Activated CD4-positive, alpha-beta T cell treated with anti-CD3 and anti-CD28 coated beads for 1 hour (primary cell): ENCODE measurements at regions not wholly inside any gene's neighbourhood (a gene's known extent, or its start where the extent isn't known, plus 50 kb on each side); places are given as distances from the start of the nearest gene placed in this dataset.

ENCODE experiments used
- DNase-seq: peaks from one replicate; pipeline ENCODE4 v3.0.0-alpha.2; 2020

DNA sequence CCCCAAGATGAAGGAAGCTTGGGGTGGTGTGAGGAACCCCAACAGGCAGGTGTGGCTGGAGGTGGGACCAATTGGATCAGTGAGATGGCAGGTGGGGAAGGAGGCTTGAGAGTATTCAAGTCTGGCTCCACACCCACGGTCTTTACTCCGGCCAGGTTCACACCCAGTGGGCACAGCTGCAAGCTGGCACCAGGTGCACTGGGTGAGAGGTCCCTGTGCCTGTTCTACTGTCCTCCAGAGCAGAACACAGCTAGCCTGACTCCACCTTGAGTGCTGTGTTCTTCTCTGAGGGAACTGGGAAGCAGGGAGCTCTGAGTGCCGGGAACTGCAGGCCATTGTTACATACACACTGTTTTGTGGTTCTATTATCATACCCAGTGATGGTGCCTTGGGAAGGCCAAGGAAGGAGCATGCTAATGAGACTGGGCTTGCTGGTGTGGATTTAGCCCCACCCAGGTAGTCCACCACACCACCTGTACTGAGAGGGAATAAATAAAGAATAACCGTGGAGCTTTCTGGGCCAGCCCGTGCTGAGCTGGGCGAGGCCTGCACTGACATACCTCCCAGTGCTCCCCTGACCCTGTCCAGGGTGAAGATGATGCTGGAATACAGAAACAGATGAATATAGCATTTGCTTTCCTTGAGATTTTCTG, 93.4 kb downstream of the ABHD5 start:
- no peak for DNase-seq

GRCh38 chr3:43784640-43785011, 93.9 kb downstream of the ABHD5 start:
- DNase-seq: no peak

DNA sequence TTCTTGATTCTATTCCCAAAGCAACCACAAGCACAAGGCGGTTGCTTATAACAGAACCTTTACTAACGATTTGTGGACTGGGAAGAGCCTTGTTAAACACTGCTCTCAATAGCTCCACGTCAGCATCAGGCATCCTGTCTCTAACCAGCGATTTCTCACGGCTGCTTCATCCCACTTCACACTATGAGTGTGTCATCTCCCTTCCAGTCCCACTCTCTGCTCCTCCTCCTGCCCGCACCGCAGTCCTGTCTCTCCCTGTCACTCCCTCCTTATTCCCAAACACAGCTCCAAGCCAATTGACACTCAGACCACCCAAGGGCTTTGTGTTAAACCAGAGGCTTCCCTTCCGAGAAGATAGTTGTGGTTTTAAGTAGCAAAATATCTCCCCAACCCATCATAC, 94.8 kb downstream of the ABHD5 start:
- DNase-seq: no peak

DNA sequence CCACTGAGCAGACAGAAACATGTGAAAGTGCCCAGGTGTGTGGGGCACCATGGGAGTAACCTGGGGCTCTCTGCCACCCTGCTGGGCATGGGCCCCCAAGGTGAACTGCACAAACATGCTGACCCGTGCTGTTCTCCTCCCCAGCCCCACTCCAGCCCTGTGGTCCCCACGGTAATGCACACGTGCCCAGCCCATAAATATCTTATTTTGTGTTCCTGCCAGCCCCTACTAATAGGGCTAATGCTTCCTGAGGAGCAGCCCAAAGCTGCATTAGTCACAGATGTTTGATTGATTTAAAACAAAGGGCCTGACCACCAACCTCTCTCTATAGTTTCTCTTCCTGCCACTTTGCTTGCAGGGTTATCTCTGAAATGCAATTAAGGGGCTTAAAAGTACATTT, 95.4 kb downstream of the ABHD5 start:
- DNase-seq: no peak

DNA sequence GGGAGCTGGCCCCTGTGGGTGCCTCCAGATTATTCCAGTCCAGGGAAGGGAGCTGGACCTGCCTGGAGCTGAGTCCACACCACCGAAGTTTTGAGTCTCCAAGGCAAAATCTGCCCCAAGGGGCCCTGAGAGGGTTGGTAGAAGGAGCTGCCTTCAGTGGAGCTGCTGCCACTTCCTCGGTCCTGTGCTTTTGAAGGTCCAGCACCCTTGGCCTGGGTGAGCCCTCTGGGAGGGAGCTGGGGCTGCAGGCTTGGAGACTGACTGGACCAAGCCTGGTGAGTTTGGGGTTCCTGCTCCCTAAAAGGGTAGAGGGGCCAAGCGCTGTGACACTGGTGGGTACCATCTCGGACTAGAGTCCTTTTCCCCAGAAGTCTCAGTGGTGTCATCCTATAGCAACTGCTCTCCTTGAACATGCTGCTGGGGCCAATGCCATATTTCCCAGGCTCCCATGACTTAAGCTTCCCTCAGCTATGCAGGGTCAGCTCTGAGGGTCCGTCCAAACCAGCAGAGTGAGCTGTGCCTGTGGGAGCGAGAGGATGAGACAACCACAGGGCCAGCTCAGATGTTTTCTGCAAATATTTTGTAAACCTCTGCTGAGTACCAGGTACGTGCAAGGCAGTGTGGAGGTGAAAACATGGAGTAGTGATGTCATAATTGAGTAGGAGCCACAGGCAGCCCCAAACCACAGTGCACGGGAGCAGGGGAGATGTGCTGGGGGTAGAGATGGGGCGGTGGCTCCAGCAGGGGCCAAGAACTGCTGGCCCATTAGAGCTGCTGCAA, 96.0 kb downstream of the ABHD5 start:
- DNase-seq: no peak

DNA sequence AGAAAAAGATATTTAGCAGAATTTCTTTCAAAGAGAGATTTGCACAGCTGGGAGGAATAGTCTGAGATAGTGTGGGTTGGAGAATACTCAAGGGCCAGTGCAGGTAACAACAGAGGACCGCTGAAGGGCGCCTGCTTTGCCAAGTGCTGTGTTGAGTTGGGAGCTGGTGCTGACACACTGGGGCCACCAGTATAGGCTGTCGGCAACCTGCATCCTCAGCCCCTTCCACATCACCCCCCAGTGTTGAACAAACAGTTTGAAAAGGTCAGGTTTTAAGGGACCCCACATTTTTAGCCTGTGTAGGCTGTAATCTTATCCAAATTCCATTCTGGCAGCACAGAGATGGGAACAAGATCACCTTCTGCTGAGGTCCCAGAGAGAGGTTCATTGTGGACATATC, 96.6 kb downstream of the ABHD5 start:
- no peak for DNase-seq

DNA sequence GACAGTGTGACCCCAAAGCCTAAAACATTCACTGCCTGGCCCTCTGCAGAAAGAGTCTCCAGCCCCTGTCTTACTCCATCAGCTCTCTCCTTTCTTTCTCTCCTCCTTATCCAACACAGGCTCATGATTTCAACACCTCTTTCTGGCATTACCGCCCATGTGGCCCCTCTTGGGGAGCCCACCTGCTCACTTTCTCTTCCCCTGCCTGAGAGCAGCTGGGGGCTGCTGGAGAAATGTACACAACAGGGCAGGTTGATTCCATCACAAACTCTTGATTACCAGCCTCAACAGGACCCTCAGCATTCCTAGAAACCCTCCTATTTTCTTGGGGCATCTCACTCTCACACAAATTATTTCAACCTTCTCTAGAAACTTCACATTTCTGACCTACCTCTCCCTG, 98.3 kb downstream of the ABHD5 start:
- no peak for DNase-seq

DNA sequence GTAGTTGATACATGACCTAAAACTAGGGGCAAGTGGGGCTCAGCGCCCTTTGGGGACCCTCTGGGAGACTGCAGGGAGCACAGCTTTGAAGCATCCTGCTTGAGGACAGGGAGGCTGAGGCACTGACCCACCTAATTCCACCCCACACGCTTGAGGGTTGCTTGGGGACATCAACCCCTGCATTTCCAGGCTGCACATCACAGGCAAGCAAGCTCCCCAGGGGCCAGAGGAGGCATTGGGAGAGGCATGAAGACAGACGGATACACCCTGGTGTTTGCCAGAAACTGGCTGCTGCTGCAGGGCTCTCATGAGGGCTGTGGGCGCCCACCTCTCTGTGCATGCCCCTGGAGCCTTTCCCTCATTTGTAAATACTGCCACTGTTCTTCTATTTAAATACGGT, 99.3 kb downstream of the ABHD5 start:
- DNase-seq: no peak

DNA sequence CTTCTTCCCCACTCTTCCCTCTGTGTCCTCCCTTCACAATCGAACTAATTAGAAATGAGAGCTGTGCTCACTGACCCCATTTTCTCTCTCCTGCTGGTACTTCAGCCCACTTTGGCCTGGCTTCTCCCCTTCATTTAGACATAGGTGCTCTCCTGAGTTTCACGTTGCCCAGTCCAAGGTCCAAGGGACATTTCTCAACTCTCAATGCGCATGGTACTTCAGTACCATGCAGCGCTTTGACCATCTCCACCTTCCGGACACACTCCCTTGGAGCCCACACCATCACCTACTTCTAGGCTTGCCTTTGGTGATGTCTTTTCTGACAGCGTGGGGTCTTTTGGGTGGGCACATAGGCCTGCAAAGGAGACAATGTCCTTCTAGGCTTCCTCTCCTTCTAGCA, 99.7 kb downstream of the ABHD5 start:
- no peak for DNase-seq

GRCh38 chr3:43791246-43791645, 100.5 kb downstream of the ABHD5 start:
- no peak for DNase-seq

GRCh38 chr3:43792904-43793303, 102.2 kb downstream of the ABHD5 start:
- DNase-seq: no peak

DNA sequence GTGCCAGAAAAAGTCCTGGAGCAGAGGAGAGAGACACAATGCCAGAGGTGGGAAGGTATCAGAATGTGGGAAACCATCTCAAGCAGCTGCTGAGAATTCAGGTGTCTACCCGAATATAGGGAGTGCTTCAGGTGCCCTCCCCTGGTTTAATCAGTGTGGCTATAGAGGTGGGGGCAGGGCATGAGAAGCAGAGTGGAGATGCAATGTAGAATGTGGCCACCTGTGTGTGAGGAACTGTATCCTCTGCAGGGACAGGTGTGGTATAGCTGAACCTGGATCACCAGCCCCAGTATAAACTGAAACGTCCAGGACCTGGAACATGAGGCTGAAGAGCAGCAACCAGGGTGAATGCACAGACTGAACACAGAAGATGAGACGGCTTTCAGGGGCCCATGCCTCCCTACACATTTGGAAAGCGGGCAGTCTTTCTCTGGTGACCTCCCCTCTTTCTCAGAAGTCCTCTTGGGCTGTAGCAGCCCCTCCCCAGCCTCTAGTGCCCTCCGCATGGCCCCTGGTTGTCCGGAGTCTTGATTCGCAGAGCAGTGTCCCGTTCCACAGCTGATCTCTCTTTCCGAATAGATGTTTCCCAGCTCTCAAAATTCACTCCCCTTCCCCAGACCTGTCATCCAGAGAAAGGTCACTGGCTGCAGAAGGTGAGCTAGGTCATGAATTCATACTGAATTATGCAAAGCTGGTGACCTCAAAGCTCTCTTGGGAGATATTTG, 103.1 kb downstream of the ABHD5 start:
- DNase-seq: no peak

DNA sequence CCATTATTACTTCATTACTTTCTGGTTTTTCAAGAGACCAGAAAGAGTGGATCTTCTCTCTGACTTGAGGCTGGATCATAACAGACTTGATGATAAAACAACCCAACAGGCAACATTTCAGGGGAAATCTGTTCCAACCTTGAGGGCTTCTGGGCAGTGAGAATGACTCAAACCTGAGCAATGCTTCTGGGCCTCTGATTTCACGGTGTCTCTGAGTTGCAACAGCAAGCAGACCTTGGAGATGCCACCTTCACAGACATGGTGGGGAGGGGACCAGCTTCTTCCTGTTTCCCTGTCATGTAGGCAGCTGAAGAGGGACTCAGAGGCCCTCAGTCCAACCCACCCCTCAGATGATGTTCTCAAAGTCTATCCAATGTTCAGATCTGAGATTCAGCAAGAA, 104.0 kb downstream of the ABHD5 start:
- no peak for DNase-seq

- no peak for DNase-seq
Observed at GRCh38 chr3:43795491-43795890, 104.8 kb downstream of the ABHD5 start.

DNA sequence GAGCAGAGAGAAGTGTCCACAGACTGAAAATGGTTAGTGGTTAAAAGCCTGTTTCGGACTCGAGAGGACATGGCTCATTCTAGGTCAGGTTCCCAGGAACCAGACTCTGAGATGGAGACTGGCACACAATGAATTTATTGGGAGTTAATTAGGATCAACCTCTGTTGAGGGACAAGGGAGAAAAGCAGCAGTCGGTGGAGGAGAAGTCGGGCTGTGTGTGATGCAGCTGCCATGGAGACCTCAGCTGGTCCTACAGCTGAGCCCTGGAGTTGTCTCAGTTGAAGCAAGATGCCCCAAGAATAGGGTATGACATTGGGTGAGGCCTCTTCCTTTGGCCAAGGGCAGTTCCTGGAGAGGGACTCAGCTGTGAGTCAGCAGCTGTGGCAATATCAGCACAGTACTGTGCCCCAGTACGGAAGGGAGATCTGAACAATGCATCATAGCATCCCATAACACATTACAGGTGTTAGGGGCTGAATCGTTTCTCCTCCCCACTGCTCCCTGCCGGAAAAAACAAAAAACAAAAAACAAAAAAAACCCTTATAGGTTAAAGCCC, 105.4 kb downstream of the ABHD5 start:
- DNase-seq: no peak

DNA sequence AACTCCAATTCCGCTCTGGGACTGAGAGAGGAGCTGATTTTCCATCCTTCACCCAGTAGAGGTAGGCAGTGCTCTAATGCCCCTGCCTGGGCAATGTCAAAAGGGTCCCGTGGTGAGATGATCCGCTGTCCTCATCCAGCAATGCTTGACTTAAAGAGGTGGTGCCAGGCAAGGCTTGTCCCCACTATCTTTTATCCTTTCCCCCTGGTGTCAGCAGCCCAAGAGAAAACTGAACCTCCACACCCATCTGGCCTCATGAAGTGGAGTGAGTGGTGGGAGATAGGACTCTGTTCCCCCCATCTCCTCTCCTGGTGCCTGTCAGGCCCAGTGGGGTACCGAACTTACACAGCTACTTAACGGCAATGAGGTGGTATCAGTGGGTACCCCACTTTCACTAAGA, 107.1 kb downstream of the ABHD5 start:
- DNase-seq: no peak

GRCh38 chr3:43810797-43811196, 120.1 kb downstream of the ABHD5 start:
- no peak for DNase-seq

DNA sequence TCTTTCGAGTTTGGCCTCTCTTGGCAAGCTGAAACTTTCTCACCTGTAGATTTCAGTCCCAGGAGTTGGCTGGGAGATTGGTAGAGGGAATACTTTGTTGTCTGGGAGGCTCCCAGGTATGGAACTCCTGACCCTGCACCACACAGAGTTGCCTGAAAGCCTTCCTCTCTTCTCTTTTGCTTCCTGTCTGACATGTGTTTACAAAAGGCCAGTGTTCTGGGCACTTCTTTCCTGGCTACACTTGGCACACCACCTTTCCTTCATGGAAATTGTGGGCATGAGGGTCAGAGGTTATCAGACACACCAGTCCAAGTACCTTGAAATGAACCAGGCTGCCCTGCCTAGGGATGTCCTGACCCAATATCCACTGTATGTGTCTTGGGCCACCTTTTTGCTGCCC, 123.7 kb downstream of the ABHD5 start:
- no peak for DNase-seq

GRCh38 chr3:43816372-43816771, 125.6 kb downstream of the ABHD5 start:
- DNase-seq: no peak

- no peak for DNase-seq
Observed at GRCh38 chr3:43817064-43817463, 126.3 kb downstream of the ABHD5 start.

- no peak for DNase-seq
Observed at GRCh38 chr3:43817825-43818224, 127.1 kb downstream of the ABHD5 start.

DNA sequence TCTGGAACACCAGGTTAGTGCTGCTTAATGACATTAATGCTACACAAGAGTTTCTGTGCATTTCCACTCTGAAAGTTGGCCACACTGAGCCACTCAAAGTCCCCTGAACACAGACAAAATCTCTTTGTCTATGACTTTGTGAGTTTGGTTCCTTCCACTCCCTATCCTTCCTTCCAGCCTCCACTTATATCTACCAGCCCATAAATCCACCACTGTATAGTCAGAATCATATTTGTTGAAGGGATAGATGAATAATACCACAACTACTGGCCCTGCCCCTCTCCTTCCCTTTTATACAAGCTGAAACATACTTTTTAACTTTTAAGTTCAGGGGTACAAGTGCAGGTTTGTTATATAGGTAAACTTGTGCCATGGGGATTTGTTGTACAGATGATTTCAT, 127.5 kb downstream of the ABHD5 start:
- no peak for DNase-seq

DNA sequence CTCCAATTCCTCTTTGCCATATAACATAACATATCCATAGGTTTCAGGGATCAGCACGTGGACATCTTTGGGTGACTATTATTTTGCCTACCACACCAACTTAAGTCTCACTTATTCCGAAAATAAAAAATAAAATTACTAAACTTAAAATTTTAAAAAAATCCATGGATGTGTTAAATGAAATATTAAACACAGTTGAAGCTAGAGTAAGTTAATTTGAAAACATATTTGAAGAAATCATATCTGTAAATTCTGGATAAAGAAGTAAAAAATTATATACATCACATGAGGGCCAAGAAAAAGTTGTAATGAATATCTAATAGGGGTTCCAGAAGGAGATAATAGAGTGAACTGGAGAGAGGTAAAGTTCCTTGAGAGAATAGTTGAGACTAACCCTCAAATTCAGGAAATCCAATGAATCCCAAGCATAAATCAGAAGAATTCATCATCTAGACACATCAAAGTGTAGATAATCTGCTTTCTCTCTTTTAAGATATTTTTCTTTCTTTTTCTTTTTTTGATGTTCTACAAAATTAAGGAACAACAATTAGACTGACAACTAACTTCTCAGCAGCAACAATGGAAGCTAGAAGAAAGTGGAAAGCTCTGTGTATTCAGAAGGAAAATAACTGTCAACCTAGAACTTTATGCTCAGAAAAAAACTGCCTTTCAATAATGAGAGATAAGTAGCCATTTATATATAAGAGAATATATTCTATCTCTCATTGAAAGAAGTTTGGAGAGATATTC, 147.4 kb downstream of the ABHD5 start:
- DNase-seq: no peak
